HCT116 (cell line): ENCODE measurements at regions not wholly inside any gene's neighbourhood (a gene's known extent, or its start where the extent isn't known, plus 50 kb on each side); places are given as distances from the start of the nearest gene placed in this dataset.

Source experiments
- ATAC-seq: fragments of 200-7000 bp; cut with Tn5 transposase; 2 replicates; pipeline ENCODE4 v1.9.1; 2020; ENCODE audit warnings: mild to moderate bottlenecking, moderate library complexity
- BruUV-seq: library from RNA; stranded (reverse); fragments of 400-500 nt; replicated peaks from 2 replicates; lab custom pipeline; 2021; lab: Mats Ljungman, UMichigan
- CTCF ChIA-PET: fragments of 300-600 bp; sonication (Branson Sonifier 250); formaldehyde crosslinking; loops from one replicate; lab custom pipeline; 2021; ENCODE audit warnings: antibody characterized with exemption; lab: Charles Lee
- POLR2A ChIA-PET: fragments of 300-600, 350-600 bp; sonication (Branson Sonifier 250); formaldehyde crosslinking; loops from one replicate; lab custom pipeline; 2021; ENCODE audit warnings: antibody characterized with exemption; lab: Charles Lee
- RAD21 ChIA-PET, 2 experiments: fragments of 300-600 bp; sonication (Branson Sonifier 250); formaldehyde crosslinking; loops; one replicate each; lab custom pipeline; 2023; ENCODE audit warnings: low total read pairs in 2 of 2; ENCODE audit not compliant: uncharacterized antibody in 2 of 2, unreplicated experiment in 2 of 2, low non-redundant PET in 1 of 2; lab: Charles Lee
- DNase-seq: peaks from one replicate; pipeline ENCODE4 v3.0.0-alpha.2; 2010; ENCODE audit warnings: low read depth, low spot score
- H2AFZ ChIP-seq: fragments of 200-600 bp; shearing (Covaris generic), sonication (generic); 2 replicates; pipeline ENCODE4 v1.6.1; 2017; ENCODE audit warnings: low read depth, mixed run types, mixed read lengths, antibody characterized with exemption, low read length; ENCODE audit not compliant: poor library complexity, severe bottlenecking
- H3K27ac ChIP-seq: 2 replicates; pipeline ENCODE4 v1.5.1; 2012; ENCODE audit warnings: low read depth, low read length
- H3K27me3 ChIP-seq: fragments of 200-600 bp; sonication (generic); 2 replicates; pipeline ENCODE4 v1.6.1; 2016; ENCODE audit warnings: mixed run types, low read length, mixed read lengths; ENCODE audit not compliant: insufficient read depth
- H3K36me3 ChIP-seq, 2 experiments: fragments of 200-500 bp in 1 of 2; fragments of 200-600 bp in 1 of 2; sonication (Bioruptor generic) in 1 of 2; sonication (generic) in 1 of 2; 2 replicates each; pipeline versions ENCODE4 v1.5.1 to v1.6.1; 2014 to 2016; ENCODE audit warnings: low read length in 2 of 2, inconsistent platforms in 1 of 2, mixed read lengths in 1 of 2, mixed run types in 1 of 2; ENCODE audit not compliant: insufficient read depth in 2 of 2, control insufficient read depth in 1 of 2
- H3K4me1 ChIP-seq, 2 experiments: fragments of 200-600 bp in 1 of 2; sonication (generic) in 1 of 2; 2 replicates each; pipeline versions ENCODE4 v1.5.1 to v1.6.1; 2012 to 2017; ENCODE audit warnings: low read length in 2 of 2, inconsistent platforms in 1 of 2, mild to moderate bottlenecking in 1 of 2, mixed read lengths in 1 of 2, mixed run types in 1 of 2, moderate library complexity in 1 of 2; ENCODE audit not compliant: insufficient read depth in 2 of 2, control insufficient read depth in 1 of 2
- H3K4me2 ChIP-seq: fragments of 200-600 bp; sonication (generic); 2 replicates; pipeline ENCODE4 v1.6.1; 2017; ENCODE audit warnings: mixed run types, low read length, mixed read lengths
- H3K4me3 ChIP-seq, 2 experiments: fragments of 200-600 bp in 1 of 2; sonication (generic) in 1 of 2; replicated peaks in 1 of 2; 2 replicates each; pipeline ENCODE4 v1.5.1; 2011 to 2016; ENCODE audit warnings: low read length in 2 of 2, control low read depth in 1 of 2, low read depth in 1 of 2, mild to moderate bottlenecking in 1 of 2, mixed read lengths in 1 of 2, mixed run types in 1 of 2
- H3K79me2 ChIP-seq: fragments of 200-600 bp; sonication (generic); 2 replicates; pipeline ENCODE4 v1.6.1; 2017; ENCODE audit warnings: mild to moderate bottlenecking, mixed run types, low read length, moderate library complexity, mixed read lengths; ENCODE audit not compliant: insufficient read depth
- H3K9ac ChIP-seq: fragments of 200-600 bp; sonication (generic); 2 replicates; pipeline ENCODE4 v1.6.1; 2016; ENCODE audit warnings: low read length, mixed read lengths
- H3K9me2 ChIP-seq: fragments of 200-600 bp; sonication (generic), shearing (Covaris generic); 2 replicates; pipeline ENCODE4 v1.6.1; 2017; ENCODE audit warnings: mixed run types, mild to moderate bottlenecking, moderate library complexity; ENCODE audit not compliant: insufficient read depth
- H3K9me3 ChIP-seq, 2 experiments: fragments of 200-500 bp in 1 of 2; fragments of 200-600 bp in 1 of 2; sonication (Bioruptor generic) in 1 of 2; sonication (generic) in 1 of 2; 2 replicates each; pipeline ENCODE4 v1.6.1; 2014 to 2017; ENCODE audit warnings: low read length in 2 of 2, mixed read lengths in 2 of 2, inconsistent platforms in 1 of 2, low read depth in 1 of 2, mild to moderate bottlenecking in 1 of 2, mixed run types in 1 of 2, moderate library complexity in 1 of 2; ENCODE audit not compliant: control insufficient read depth in 1 of 2, insufficient read depth in 1 of 2
- H4K20me1 ChIP-seq: fragments of 200-600 bp; sonication (generic), shearing (Covaris generic); 2 replicates; pipeline ENCODE4 v1.6.1; 2017; ENCODE audit warnings: mixed run types, mild to moderate bottlenecking, moderate library complexity; ENCODE audit not compliant: insufficient read depth
- CEBPB ChIP-seq: IDR thresholded peaks from 2 replicates; pipeline ENCODE4 v1.6.1; 2012; ENCODE audit warnings: low read depth
- ELF1 ChIP-seq: IDR thresholded peaks from 2 replicates; pipeline ENCODE4 v1.6.1; 2012; ENCODE audit warnings: low read depth, borderline replicate concordance
- EZH2 ChIP-seq: fragments of 200-600 bp; sonication (generic); IDR thresholded peaks from 2 replicates; pipeline ENCODE4 v1.6.1; 2017; ENCODE audit warnings: antibody characterized with exemption, mixed run types
- FOSL1 ChIP-seq: IDR thresholded peaks from 2 replicates; pipeline ENCODE4 v1.6.1; 2012; ENCODE audit warnings: low read depth
- JUND ChIP-seq: IDR thresholded peaks from 2 replicates; pipeline ENCODE4 v1.6.1; 2012
- POLR2A ChIP-seq: IDR thresholded peaks from 2 replicates; pipeline ENCODE4 v1.7.0; 2011; ENCODE audit warnings: borderline replicate concordance; ENCODE audit not compliant: insufficient read depth, insufficient read length; ENCODE audit errors: extremely low read depth
- POLR2AphosphoS5 ChIP-seq: IDR thresholded peaks from 2 replicates; pipeline ENCODE4 v1.6.1; 2011; ENCODE audit warnings: mild to moderate bottlenecking, low read depth, low read length, moderate library complexity
- RAD21 ChIP-seq: IDR thresholded peaks from 2 replicates; pipeline ENCODE4 v1.6.1; 2012; ENCODE audit warnings: low read depth, mild to moderate bottlenecking
- SIN3A ChIP-seq: IDR thresholded peaks from 2 replicates; pipeline ENCODE4 v1.6.1; 2012; ENCODE audit warnings: low read depth
- SP1 ChIP-seq: IDR thresholded peaks from 2 replicates; pipeline ENCODE4 v1.6.1; 2012; ENCODE audit warnings: low read depth
- SRF ChIP-seq: IDR thresholded peaks from 2 replicates; pipeline ENCODE4 v1.6.1; 2012; ENCODE audit warnings: low read depth
- TCF7L2 ChIP-seq: IDR thresholded peaks from 2 replicates; pipeline ENCODE4 v1.7.0; 2011; ENCODE audit warnings: borderline replicate concordance, inconsistent platforms; ENCODE audit not compliant: insufficient read depth, insufficient read length; ENCODE audit errors: extremely low read depth
- ZFX ChIP-seq: fragments of 450-650 bp; IDR thresholded peaks from 2 replicates; pipeline ENCODE4 v1.6.1; 2017
- ZNF274 ChIP-seq: fragments of 200-500 bp; sonication (Bioruptor generic); IDR thresholded peaks from 2 replicates; pipeline ENCODE4 v1.6.1; 2014; ENCODE audit warnings: mild to moderate bottlenecking, low read depth, low read length, inconsistent platforms
- intact Hi-C: fragments of 100-400 bp; cut with micrococcal nuclease; formaldehyde crosslinking; loops from 2 replicates; pipeline ENCODE4 v1.10.0; 2022
- TF ChIP-seq, protein P1 (sequence below): IDR thresholded peaks from 2 replicates; pipeline ENCODE4 v1.6.1; 2012
- TF ChIP-seq, protein P2 (sequence below): IDR thresholded peaks from 2 replicates; pipeline ENCODE4 v1.6.1; 2012
- TF ChIP-seq, protein P3 (sequence below): IDR thresholded peaks from 2 replicates; pipeline ENCODE4 v1.6.1; 2011; ENCODE audit warnings: mild to moderate bottlenecking, low read length, moderate library complexity; ENCODE audit not compliant: insufficient replicate concordance; ENCODE audit errors: extremely low read depth
- TF ChIP-seq, protein P4 (sequence below): IDR thresholded peaks from 2 replicates; pipeline ENCODE4 v1.6.1; 2012; ENCODE audit warnings: low read depth

DNA sequence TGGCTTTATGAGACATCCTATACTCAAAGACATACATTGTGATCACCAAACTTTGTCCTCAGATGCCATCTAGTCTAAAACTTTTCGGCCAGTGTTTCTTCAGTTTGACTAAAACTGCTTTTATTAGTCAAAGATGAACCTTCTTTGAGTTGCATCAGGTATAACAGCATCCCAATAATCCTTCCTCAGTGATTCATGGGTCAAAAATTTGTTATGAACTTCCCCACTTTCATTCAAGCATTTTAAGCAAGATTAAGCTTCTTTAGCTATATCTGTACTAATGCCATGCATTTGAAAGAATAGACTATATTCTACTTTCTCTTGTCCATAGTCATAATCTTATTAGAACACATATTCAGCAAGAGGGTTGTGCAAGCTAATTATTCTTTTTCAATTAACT is 1070.4 kb upstream of the ADGRL3 start:
- peaks cover 7 to 15% of the 10 kb centered on the region in 2 experiments; a peak in 3 of 4 replicates for H3K9me3 ChIP-seq
- H2AFZ ChIP-seq: no peak overlapping the region
- no peak for TF ChIP-seq ZFX
- TF ChIP-seq JUND: no peak
- H3K4me2 ChIP-seq: no peak overlapping the region
- no peak overlapping the region for H3K9ac ChIP-seq
- intact Hi-C loops: no loop called here
- DNase-seq: no peak
- no peak overlapping the region for H3K27ac ChIP-seq
- ChIA-PET RAD21 (no interaction called here), CTCF (no interaction called here), POLR2A (no interaction called here)
- H3K36me3 ChIP-seq: no peaks in the 10 kb centered on the region
- no TSS peak for BruUV-seq
- H3K27me3 ChIP-seq: no peaks in the 10 kb centered on the region
- no peak overlapping the region for H3K4me3 ChIP-seq
- H3K4me1 ChIP-seq: no peaks in the 10 kb centered on the region
- no peaks in the 10 kb centered on the region for H3K79me2 ChIP-seq
- no peaks in the 10 kb centered on the region for H4K20me1 ChIP-seq
- H3K9me2 ChIP-seq: no peaks in the 10 kb centered on the region
- ATAC-seq: no peak

DNA sequence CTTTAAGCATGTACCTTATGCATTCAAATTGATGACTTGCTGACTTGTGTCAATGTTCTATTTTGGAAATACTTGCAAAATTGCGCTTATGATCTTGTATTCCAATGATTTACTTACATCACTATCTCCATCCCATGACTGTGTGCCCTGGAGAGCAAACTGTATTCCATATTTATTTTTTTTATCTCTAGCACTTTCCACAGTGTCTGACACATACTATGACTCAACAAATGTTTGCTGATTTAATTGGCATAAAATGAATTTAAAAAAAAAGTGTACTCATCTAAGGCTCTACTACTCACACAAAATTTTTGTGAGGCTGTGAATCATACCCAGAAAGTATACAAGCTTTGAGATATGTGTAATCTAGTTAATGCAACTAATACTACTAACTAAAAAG is 1066.8 kb upstream of the ADGRL3 start:
- BruUV-seq: no TSS peak
- CTCF ChIA-PET: no interaction called here
- TF ChIP-seq SP1: no peak
- TF ChIP-seq FOSL1: no peak
- TF ChIP-seq, protein P1, sequence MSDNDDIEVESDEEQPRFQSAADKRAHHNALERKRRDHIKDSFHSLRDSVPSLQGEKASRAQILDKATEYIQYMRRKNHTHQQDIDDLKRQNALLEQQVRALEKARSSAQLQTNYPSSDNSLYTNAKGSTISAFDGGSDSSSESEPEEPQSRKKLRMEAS: no peak
- TF ChIP-seq, protein P2, sequence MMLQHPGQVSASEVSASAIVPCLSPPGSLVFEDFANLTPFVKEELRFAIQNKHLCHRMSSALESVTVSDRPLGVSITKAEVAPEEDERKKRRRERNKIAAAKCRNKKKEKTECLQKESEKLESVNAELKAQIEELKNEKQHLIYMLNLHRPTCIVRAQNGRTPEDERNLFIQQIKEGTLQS: no peak
- TF ChIP-seq EZH2: no peak
- no peak for TF ChIP-seq CEBPB
- no peak for TF ChIP-seq TCF7L2
- no peak for TF ChIP-seq ZNF274
- TF ChIP-seq RAD21: no peak
- TF ChIP-seq, protein P3, sequence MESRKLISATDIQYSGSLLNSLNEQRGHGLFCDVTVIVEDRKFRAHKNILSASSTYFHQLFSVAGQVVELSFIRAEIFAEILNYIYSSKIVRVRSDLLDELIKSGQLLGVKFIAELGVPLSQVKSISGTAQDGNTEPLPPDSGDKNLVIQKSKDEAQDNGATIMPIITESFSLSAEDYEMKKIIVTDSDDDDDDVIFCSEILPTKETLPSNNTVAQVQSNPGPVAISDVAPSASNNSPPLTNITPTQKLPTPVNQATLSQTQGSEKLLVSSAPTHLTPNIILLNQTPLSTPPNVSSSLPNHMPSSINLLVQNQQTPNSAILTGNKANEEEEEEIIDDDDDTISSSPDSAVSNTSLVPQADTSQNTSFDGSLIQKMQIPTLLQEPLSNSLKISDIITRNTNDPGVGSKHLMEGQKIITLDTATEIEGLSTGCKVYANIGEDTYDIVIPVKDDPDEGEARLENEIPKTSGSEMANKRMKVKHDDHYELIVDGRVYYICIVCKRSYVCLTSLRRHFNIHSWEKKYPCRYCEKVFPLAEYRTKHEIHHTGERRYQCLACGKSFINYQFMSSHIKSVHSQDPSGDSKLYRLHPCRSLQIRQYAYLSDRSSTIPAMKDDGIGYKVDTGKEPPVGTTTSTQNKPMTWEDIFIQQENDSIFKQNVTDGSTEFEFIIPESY: no peak
- TF ChIP-seq POLR2AphosphoS5: no peak
- no peak for TF ChIP-seq ZFX
- TF ChIP-seq SRF: no peak
- TF ChIP-seq ELF1: no peak
- TF ChIP-seq, protein P4, sequence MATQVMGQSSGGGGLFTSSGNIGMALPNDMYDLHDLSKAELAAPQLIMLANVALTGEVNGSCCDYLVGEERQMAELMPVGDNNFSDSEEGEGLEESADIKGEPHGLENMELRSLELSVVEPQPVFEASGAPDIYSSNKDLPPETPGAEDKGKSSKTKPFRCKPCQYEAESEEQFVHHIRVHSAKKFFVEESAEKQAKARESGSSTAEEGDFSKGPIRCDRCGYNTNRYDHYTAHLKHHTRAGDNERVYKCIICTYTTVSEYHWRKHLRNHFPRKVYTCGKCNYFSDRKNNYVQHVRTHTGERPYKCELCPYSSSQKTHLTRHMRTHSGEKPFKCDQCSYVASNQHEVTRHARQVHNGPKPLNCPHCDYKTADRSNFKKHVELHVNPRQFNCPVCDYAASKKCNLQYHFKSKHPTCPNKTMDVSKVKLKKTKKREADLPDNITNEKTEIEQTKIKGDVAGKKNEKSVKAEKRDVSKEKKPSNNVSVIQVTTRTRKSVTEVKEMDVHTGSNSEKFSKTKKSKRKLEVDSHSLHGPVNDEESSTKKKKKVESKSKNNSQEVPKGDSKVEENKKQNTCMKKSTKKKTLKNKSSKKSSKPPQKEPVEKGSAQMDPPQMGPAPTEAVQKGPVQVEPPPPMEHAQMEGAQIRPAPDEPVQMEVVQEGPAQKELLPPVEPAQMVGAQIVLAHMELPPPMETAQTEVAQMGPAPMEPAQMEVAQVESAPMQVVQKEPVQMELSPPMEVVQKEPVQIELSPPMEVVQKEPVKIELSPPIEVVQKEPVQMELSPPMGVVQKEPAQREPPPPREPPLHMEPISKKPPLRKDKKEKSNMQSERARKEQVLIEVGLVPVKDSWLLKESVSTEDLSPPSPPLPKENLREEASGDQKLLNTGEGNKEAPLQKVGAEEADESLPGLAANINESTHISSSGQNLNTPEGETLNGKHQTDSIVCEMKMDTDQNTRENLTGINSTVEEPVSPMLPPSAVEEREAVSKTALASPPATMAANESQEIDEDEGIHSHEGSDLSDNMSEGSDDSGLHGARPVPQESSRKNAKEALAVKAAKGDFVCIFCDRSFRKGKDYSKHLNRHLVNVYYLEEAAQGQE: no peak
- TF ChIP-seq SIN3A: no peak
- no peak for TF ChIP-seq POLR2A

More for the DNA sequence above, 1066.8 kb upstream of the ADGRL3 start:
- Histone ChIP-seq H3K9ac (no peak overlapping the region), H3K27me3 (no peaks in the 10 kb centered on the region), H2AFZ (no peak overlapping the region), H3K4me2 (no peak overlapping the region), H3K9me2 (no peaks in the 10 kb centered on the region), H3K9me3 (peaks cover 7 to 19% of the 10 kb centered on the region in 2 experiments; a peak in 3 of 4 replicates), H3K4me1 (no peaks in the 10 kb centered on the region), H3K27ac (no peak overlapping the region), H4K20me1 (no peaks in the 10 kb centered on the region), H3K36me3 (no peaks in the 10 kb centered on the region), H3K4me3 (no peak overlapping the region), H3K79me2 (no peaks in the 10 kb centered on the region)
- no peak for ATAC-seq
- POLR2A ChIA-PET: no interaction called here
- RAD21 ChIA-PET: no interaction called here
- intact Hi-C loops: no loop called here
- DNase-seq: no peak
